DMS114 treated with DMSO at 0.1 percent for 48 hours (cell line): ENCODE measurements at regions not wholly inside any gene's neighbourhood (a gene's known extent, or its start where the extent isn't known, plus 50 kb on each side); places are given as distances from the start of the nearest gene placed in this dataset.

Experiments
- DNase-seq: peaks from one replicate; lab custom pipeline; 2025; ENCODE audit not compliant: unreplicated experiment; lab: John Stamatoyannopoulos, UW

DNA sequence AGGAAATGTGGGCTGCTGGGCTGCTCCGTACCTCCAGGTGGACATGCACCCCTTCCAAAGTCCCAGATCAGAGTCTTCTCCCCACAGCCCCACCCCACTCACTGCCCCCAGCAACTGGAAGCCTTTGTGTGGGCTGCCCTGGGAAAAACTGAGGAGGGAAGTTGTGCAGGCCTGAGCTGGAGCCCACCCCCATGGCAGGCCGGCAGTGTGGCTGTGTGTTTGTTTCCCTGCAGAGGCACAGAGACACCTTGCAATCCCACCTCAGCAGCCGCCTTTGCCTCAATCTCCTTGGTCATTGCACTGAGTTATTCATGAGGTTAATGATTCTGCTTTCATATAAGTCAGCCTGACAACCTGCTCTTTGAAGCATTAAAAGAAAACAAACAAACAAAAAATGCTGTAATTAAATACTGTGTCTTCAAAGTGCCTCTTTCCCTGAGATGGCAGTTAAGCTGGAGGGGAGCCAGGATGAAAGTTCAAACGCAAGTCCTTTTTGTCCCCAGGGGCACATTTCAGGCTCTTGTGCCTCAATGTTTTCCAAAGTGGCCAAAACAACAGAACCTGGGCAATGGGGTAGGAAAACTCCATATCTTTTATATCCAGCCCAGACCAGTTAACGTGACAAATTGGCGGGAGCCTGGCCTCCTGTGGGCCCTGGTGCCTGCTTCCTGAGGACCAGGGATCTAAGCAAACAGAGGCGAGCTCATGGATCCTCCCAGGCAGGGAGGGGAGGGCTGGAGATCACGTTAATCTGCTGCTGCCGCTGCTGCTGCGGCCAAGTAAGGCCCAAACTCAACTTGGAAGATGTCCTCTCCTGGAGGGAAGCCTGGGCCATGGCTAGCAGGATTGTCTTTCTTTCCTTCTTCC, 51.9 kb upstream of the TSPAN11 start:
- DNase-seq = no peak

- no peak for DNase-seq
These were observed 55.9 kb upstream of the TSPAN11 start for GRCh38 chr12:30870491-30871265.

GRCh38 chr12:30867415-30867814, 59.1 kb upstream of the TSPAN11 start:
- no peak for DNase-seq

- DNase-seq = no peak
These were observed 60.3 kb upstream of the TSPAN11 start for GRCh38 chr12:30866256-30866655.

DNA sequence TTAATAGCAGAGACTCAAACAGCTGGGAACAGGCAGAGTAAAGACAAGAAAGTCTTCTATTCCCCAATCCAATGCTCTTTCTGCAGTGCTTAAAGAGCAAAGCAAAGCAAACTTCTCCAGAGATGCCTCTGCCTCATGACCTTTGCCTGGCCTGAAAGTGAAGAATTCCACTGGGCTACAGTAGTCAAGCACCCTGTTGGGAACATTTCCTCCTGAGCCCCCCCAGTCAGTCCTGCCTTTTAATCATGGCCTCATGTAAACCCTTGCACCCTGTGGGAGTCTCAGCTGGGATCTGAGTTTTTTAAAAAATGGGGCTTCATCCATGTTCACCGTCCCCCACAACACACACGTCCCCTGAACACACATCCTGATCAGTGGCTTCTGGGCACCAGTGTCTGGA, 62.7 kb upstream of the TSPAN11 start:
- DNase-seq = no peak

DNA sequence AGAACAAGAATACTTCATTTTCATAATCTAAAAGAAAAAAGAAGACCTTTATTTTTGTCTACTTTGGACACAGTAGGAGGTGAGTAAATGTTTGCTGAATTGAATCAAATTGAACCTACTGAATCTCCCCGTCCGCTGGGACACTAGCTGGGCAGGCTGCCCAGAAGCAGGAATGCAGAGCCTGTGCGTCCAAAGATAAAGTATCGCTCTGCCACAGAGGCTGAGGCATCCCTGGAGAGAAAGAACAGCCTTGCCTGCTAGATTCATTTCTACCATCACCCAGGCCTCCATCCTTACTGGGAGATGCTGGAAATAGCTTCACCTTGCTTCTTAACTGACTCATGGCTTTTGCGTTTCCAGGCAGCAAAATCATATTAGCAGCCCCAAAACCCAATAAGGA, 64.1 kb upstream of the TSPAN11 start:
- no peak for DNase-seq

DNA sequence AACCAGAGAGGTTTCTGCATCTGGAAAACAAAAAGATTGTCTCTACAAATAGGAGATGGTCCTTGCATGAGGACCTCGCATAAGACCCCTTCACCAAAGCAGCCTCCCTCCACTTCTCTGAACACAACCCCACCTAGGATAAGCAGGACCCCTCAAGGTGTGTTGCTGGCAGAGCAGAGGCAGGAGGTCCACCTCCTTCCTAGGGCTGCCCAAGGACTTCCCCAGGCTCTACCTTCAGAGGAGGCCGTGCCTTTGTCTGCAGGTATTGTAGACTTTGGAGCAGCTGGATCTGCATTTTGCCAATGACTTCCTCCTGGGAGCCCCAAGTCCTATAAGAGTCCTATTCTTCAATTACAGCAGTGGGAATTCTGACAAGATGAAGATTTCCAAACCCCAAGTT, 67.3 kb upstream of the TSPAN11 start:
- no peak for DNase-seq

DNA sequence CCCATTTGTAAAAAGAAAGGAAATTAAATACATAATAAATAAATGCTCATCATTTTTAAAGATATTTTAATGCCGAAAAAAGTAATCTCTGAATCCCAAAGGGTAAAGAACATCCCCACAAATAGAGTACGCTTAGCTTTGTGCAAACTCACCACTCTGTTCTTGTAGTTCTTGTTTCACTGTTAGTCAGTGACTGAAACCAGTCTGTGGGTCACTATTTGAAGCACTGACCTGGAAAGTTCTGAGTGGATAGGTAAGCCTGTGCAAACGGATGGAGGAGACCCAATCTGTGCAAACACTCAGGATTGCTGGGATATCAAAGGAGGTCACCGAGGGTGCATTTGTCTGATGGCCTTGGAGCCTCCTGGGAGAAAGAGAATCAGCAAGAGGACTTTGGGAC, 68.1 kb upstream of the TSPAN11 start:
- DNase-seq = no peak

- DNase-seq = no peak
These were observed 72.9 kb upstream of the TSPAN11 start for GRCh38 chr12:30853561-30854133.

DNA sequence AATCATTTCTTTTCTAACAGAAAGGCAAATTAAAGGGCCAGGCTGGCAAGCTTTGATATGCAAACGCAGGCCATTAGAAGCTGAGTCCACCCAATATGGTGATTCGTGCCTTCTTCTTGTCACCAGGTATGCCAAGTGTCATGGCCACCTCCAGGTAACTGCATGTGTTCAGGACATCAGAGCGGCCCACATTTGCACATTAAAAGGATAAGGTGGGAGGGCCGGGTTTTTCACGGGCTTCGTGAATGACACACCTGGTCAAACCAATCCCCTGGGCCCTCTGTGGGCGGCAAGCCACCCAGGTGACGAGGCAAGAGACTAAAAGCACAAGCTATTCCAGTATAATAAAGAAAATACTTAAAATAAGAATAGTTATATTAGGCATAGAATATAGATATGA, 75.9 kb upstream of the TSPAN11 start:
- DNase-seq = no peak

- peak; percentile 57 for DNase-seq
These were observed 79.3 kb upstream of the TSPAN11 start for GRCh38 chr12:30847259-30847658.

GRCh38 chr12:30846776-30847175, 79.8 kb upstream of the TSPAN11 start:
- DNase-seq = no peak

DNA sequence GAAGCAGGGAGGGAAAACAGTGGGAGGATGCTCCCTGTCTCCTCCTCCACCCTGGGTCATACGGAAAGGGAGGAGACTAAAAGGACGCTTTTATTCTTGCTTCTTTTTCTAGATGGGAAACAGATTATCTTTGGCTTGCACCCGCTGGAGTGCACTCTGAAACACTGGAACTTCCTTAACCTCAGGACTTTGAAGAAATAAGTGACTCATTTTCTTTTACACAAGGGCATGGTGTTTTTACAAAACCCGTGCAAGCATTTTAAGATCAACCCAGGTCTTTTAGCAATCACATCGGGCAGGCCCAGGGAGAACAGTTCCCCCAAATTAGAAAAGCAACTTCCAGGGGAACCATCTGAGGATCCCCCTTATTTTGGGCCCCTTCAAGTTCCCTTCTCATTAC, 80.9 kb upstream of the TSPAN11 start:
- no peak for DNase-seq

GRCh38 chr12:30843211-30843610, 83.3 kb upstream of the TSPAN11 start:
- no peak for DNase-seq

GRCh38 chr12:30840715-30841114, 85.8 kb upstream of the TSPAN11 start:
- no peak for DNase-seq

GRCh38 chr12:30839643-30840220, 85.0 kb upstream of the CAPRIN2 start:
- no peak for DNase-seq

- DNase-seq = no peak
These were observed 82.8 kb upstream of the CAPRIN2 start for GRCh38 chr12:30837595-30837994.

GRCh38 chr12:30836656-30837445, 82.1 kb upstream of the CAPRIN2 start:
- no peak for DNase-seq

GRCh38 chr12:30835216-30835615, 80.5 kb upstream of the CAPRIN2 start:
- DNase-seq = no peak

- DNase-seq = no peak
These were observed 76.0 kb upstream of the CAPRIN2 start for GRCh38 chr12:30830751-30831150.

DNA sequence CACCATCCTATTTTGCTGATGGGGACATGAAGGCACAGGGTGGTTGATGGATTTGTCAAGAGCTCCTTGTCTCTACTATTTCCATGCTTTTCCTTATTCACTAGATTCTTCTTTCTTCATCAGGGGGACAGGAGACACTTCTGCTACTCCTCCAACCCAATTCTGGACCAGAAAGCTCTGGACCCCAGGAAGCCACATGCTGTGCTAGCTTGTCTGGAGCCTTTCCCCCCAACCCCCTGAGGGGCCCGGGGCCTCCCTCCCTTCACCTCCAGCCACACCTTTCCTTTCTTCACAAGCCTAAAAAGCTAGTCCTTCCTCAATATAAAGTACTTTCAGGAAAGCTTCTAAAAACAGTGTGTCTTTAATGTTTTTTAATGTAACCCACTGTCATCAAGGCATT, 75.1 kb upstream of the CAPRIN2 start:
- DNase-seq = no peak
